ENCODE measurements at regions not wholly inside any gene's neighbourhood (a gene's known extent, or its start where the extent isn't known, plus 50 kb on each side); places are given as distances from the start of the nearest gene placed in this dataset.
A peak's percentile ranks its signal among the peaks of the same experiment; 100 is the strongest.

DNA sequence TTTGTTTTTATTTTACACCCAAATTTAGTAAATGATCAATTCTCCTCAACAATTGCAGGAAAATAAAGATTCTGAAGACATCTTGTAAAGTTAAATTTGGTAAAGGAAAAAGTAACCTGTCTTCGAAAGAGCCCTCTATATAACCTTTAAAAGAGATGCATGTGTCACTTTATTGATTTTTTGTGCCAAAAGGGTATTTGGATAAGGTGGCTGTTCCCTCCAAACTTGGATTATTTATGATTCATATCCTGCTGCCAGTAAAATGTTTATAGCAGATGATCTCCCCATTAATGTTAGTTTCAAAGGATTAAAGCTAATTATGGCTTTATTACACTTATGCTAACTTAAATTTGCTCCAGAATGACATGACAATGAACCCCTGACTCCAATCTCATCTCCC lies 98.8 kb downstream of the DUSP6 start:
- DNase-seq: no peak

DNA sequence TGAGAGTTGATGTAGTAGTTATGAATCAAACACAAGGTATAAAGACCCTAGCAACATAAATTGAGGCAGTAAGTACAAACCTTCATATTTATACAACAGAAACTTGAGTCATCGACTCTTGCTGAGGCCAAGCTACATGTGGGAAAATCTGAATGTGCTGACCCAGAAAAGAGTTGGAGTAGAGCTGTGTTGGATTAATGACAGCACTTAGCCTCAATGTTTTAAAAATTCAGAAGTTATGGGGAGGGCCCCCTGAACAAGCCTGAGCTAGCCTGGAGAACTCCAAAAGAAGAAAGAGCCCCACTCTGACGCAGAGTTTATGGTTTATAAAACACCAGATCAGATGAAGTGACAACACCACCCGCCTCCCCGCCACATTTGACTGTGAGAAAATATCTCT lies 100.0 kb downstream of the DUSP6 start:
- DNase-seq: no peak

DNA sequence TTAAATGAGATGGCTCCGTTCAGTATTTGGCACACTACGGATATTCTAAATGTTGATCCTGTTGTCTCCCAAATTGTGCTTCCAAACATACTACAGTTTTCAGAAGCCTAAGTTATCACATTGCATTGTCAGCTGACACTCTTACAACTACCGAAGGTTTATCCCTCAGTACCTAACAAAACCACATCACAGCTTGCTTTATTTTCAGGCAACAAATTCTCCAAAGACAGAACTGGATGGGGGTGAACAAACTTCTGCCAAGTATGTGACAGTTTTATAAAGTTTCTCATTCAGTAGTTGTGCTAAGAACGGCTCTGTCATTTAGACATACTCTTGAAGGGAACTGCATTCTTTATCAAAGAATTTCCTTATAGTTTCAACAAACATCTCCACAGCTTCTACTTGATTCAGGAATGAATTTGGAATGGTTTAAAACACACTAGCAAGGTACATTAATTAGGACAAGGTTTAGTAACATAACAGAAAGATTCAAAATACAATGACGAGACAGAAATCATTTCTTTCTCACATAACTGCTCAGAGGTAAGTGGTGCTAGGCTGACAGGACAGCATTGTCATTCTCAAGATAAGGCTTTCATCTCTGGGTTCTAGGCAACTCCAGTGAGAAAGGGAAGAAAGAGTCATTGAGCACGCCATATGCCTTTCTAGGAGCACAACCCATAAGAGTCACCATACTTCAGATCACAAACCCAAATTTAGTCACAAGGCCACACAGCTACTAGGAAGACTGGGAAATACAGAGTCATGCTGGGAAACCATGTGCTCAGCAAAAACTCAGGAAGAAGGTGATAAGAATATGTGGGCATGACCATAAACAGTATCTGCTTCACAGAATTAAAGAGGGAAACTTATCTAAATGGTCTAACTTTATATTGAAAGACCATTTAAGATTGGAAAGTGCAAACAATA lies 100.7 kb downstream of the DUSP6 start:
- peak; percentile 66 for DNase-seq

DNA sequence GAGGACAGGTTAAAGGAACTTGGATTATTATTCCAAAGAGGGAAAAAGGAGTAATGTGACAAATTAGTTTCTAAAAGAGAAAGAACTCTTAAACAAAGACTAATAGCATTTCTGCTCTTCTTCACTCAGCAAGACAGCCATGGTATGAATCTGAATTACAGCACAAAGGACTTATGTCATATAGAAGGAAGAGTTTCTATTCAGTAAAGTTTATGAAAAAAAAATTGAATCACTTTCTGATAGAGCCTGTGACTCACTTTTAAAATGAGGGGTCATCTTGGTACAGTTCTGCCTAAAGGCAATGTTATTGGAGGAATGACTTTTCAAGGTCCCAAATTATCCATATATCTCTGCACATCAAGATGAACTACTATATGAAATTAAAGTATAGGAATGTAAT lies 101.7 kb downstream of the DUSP6 start:
- no peak for DNase-seq

DNA sequence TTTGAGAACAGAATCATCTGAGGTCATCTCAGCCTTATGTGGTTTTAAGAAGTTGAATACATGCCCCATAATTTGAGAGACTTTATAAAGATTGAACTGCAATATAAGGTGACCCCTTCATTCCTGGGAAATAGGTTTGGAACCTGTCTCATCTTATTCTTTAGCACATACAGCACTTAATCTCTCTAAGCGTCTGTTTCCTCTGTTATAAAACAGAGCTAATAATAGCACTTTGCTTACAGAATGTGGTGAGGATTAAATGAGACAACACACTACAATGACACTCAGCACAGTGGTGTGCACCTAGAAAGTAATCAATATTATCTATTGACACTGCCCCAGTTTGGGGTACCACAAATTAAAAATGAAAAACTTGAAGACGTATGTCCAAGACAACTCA lies 102.1 kb downstream of the DUSP6 start:
- DNase-seq: no peak

DNA sequence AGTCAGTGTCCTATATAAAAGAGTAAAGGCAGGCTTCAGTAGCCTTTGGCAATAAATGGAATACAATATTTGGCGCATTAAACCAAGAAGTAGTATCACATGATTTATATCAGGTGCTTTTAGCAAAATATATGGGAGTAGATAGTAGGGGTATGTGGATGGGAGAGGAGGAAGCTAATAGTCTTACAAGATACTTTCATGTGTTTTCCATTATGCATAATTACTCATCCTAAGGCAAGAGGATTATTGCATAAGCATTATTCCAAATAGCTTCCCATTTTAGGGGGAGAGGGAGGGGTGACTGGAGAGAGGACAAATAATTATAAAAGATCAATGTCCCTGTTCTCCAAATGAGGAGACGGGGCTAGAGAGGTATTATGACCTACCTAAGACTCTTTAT lies 104.3 kb downstream of the DUSP6 start:
- no peak for DNase-seq

DNA sequence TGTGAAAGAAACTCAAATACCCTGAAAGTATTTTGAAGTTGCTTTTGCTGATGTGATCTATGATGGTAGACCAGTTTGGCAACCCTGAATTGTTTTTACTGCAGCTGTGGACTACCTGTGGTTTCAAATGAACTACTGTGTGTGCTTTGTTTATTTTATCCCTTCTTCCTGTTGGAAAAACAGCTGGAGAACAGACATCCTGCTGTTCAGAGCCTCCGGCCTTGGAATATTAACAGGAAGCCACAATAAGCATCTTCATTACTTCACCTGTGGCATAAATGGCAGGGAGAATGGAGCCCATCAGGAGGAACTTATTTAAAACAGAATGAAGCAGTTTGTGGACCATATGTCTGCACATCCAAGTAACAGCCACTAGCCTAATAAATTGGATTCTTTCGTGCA lies 104.8 kb downstream of the DUSP6 start:
- DNase-seq: no peak

DNA sequence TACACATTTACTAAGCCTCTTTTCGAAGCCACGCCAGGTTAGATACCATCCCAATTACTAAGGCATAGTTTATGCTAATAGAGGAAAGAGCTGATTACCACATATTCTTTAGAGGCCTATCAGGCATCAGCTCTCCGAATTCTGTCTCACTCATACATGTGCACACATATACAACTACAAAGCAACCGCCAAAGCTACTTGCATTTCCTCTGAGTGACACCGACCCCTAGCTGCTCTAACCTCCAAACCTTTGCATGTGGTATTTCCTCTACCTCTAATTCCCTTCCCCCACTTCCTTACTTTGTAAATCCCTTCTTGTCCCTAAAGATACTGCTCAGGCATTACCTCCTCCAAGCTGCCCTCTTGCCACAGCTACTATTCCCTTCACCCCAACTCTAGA lies 107.2 kb downstream of the DUSP6 start:
- peak; percentile 41 for DNase-seq

DNA sequence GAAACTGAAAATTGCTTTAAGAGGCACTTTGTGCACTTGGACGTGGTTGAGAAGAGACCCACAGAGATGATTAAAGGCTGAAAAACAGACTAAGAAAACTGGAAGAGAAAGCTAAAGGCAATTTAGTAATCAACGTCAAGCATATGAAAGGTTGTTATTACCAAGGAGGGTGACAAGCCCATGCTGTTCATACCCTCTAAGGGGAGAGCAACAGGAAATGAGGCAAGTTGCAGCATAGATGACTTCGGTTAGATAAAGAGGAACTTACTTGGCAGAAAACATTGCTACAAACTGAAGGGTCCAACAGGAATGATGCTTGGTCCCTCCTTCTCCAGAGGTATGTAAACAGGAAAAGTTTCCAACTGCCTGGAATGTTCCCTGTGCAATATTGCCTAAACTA lies 107.8 kb downstream of the DUSP6 start:
- DNase-seq: peak; percentile 65

DNA sequence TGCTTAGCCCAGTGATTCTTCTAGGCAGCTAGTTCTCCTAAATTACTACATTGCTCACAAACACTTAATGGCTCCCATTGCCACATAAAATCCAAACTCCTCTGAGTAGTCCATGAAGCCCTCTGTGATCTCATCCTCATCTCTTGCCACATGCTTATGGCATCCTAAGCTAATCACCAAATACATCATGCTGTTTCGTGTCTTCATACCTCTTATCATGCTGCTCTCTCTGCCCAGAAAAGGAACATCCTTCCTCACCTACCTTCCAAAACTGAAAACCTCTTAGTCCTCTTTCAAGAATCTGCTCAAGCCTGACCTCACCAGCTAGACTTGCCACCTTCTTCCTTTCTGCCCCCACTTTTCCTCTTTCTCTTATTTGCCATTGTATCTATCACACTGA lies 108.5 kb downstream of the DUSP6 start:
- DNase-seq: no peak

DNA sequence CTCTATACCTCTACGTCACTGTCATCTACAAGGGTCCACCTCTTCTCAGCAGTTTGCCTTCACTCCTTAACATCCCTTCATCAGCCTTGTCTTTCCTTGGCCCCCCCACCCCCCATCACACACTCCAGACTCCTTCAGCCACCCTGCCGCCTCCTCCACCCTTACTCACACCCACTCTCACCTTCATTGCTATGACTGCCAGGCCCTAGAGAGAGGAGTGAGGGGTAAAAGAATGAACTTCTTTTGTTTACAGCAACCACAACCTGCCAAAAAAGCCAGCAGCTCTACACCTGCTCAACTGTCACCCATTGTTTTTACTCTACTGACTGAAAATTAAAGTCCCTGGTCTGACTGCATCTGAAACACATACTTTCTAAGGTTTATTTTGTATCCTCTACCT lies 112.8 kb downstream of the DUSP6 start:
- DNase-seq: no peak

DNA sequence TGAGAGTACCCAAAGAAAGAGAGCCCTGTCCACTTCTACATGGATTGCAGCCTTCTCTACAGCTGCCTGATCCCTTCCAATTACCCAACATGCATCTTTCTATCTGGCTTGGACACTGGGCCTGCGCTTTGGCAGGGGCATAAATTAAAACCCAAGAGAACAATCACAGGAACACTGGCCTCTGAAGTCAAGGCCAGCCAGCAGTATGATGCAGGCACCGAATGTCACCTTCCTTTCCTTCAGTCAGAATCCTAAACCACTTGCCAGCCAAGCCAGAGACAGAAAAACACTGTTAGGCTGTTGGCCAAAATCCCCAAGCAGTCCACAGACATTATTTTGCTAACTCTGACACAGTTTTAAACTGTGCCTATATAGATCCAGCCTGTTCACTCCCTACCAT lies 113.7 kb downstream of the DUSP6 start:
- DNase-seq: no peak

DNA sequence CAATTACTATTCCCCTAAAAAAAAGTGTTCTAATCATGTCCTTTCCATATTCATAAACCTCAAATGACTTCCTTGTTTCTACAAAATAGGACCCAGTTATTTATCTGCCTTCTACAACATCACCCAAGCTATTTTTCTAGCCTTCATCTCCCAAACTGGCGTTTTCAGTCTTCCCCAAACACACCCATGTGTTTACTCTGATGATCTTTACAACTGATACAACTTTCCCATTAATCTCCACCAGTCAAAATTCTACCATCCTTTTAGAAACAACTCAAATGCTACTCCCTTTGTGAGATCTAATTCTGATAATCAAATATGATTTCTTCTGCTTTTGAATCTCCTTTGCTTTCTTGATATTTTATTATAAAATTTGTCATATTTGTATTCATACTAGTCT lies 114.5 kb downstream of the DUSP6 start:
- DNase-seq: no peak

DNA sequence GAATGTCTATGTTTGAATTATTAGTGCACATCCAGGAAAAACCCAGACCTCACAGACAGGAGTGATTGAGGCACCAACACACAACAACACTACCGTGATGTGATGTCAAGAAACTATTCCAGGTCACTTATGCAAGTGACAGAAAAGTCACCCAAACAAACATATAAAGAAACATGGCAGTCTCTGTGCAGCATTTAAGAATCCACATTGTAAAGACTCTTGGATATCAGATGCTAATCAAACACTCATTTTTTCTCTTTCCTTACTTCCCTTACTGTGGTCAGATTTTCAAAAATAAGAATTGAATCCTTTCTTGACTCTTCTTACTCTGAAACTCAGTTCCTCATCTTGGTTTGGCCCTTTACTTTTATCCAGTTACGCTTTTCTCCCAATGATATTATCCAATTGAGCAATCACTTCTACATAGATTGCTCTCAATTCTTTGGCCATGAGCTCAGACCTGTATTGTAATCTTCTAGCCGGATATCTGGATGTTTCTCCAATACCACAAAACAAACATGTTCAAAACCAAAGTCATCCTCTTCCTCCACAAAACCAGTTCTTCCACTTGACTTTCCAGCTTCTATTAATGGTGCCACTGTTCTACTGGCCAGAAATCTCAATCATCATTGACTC lies 115.4 kb downstream of the DUSP6 start:
- no peak for DNase-seq

DNA sequence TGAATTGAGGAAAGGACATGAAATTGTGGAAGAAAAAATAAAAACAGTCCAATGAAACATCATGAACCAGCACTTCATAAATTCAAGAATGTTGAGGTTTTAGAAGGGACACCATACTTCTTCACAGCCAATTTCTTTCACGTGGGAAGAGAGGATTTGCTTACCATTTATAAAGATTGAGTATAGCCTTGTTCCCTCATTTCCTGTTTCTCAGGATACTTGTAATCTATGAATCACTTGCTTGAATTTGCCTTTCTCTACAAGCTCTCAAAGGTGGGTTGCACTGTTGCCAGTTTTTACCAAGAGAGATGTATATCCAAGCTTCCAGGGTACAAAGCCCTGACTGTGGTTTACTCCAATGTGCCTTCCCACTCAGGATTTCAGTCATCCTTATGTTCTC lies 116.1 kb downstream of the DUSP6 start:
- DNase-seq: peak; percentile 9

DNA sequence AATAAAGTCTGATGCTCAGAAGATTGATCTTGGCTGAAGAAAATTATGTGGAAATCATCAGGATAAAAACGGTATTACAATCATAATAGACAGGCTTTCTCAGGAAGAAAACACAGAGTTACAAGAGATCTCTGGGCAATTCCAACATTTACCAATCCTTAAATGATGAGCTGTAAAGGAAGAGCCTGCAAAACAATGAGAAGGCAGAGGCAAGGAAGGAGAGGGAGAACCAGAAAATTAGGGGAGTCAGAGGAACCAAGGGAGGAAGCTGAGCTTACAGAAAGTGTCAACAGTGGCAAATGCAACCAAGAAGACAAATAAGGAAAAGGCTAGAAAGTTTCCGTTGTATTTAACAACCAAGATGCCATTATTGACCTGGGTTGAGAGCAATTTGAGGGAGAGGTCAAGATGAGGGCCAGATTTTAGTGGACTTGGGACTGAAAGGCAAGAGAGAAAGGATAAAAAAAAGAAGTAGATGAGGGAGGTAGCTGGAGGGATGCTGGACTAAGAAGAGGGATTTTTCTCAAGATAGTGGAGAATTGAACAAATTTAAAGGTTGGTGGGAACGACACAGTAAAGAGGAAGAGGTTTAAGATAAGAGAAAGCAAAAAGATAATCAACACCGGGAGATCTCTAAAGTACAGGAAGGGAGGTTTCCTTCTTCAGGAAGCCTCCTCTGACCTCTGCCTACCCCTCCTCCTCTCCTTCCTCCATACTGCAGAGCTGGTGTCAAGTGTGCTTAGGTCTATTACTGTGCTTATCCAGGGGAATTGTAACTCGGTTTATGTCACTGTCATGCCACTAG lies 116.9 kb downstream of the DUSP6 start:
- DNase-seq: peak; percentile 64

DNA sequence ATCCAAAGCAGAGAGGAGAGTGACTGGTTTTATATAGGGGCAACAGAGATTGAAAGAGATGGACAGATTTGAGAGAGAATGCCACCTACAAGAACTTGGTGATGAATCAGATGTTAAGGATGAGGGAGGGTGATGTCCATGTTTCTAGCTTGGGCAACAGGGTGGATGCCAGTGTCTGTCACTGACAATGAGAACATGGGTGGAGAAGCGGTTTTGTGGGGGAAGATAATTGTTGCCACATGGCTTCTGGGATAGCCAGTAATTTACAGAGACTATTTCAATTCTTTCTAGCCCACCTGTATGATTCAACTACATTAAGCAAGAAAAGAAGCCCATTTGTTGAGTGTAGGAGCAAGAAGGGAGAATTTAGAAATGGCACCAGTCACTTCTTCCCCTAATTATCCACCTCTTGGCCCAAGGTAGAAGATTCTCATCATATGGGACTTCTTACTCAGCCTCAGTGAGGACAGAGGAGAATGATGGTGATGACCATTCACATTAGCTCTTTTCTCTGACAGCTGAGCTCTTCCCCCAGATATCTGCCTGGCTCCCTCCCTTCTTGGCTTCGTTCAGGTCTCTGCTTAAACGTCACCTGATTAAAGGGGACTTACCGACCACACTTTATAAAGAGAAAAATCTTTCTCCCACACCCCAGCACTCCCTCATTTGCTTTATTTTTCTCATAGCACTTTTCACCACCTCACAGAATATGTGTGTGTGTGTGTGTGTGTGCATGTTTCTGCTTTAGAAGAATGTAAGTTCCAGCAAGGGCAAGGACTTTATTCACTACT lies 117.8 kb downstream of the DUSP6 start:
- DNase-seq: no peak

DNA sequence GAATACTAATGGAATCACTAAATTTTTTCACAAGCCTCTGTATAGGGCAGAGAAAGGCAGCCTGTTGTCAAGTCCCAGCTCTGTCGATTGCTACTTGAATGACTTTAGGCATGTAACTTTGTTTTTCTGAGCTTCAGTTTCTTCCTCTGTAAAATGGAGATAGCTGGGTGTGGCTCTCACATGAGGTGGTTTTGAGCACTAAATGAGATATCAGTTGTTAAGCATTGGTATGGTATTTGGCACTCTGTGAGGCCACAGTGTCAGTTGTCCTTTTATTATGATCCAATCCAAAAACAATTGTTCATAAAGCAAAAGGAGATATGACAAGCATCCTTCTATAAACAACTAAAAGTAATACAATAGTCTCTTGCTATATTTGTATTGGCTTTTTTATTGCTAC lies 120.6 kb downstream of the DUSP6 start:
- DNase-seq: peak; percentile 41

DNA sequence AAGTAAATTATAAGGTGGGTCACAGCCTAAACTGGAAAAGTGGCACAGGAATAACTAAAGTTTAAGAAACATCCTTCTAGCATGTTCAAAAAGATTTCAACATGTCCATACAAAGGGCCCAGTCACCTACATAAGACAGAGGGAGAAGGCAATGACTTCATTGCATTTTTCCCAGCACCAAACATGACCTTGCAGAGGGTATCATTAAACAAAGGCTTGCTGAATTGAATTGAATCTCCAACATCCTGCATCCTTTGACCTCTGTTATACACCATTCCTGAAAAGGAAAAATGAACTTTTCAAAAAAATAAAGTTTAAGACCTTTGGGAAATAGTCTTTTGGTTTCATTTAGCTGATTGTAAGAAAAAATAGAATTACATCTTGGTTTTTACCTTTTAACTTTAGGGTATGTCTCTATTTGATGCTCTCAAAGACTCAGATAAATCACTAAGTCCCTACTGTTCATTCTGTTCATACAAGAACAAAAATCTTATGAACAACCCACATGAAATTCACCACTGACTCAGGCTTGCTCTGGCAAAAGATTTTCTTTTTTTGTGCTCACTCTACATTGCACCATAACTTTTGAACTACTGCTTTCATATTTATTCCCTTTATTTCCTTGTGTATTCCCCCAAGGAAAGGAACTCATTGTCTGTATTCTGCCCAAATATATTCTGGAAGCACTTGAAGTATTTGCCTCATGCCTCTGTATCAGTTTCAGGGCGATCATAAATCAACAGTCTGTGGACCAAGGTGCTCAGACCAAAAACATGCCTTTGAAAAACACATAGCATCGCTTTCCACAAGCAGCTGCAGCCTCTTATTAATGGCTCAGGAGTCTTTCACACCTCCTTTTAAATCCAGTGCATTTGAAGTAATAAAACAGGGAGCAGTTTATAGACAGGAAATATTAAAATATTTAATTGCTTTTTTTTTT lies 121.7 kb downstream of the DUSP6 start:
- no peak for DNase-seq

DNA sequence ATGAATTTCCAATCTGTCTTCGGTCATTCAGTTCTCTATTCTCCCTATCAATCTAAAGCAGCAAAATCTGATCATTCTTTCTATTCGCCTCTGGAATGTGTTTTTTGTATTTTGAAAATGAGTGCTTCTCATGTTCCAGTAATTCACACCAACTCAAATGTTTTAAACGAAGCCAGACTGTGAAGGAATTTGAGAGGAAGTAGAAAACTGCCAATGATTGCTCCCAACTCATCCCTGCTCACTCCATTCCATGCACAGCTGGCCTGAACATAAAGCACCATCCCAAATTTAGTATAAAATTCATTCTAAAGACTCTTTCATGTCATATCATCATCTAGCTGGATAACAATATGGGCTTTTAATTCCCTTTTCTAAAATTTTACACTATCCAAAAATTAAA lies 123.8 kb downstream of the DUSP6 start:
- DNase-seq: no peak

DNA sequence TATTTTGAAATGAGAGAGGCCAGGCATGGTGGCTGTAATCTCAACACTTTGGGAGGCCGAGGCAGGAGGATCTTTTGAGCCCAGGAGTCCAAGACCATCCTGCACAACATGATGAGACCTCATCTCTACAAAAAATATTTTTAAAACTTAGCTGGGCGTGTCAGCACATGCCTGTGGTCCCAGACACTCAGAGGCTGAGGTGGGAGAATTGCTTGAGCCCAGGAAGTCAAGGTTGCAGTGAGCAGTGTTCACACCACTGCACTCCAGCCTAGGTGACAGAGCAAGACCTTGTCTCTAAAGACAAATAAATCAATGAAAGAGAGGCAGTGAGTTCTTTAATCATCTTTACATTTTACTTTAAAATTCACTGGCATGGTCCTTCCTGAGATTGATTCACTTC lies 124.5 kb downstream of the DUSP6 start:
- no peak for DNase-seq

Measured in OCI-M1 (cell line).